Keratinocyte (primary cell): ENCODE measurements at regions not wholly inside any gene's neighbourhood (a gene's known extent, or its start where the extent isn't known, plus 50 kb on each side); places are given as distances from the start of the nearest gene placed in this dataset.

Experiments used
- DNase-seq: peaks from one replicate; pipeline ENCODE4 v3.0.0-alpha.2; 2011; ENCODE audit warnings: low read depth, missing footprints, low spot score
- FAIRE-seq: peaks from 2 replicates; lab custom pipeline; 2011; peaks lifted over from hg19 to GRCh38; lab: Jason Lieb, UNC
- H2AFZ ChIP-seq: 2 replicates; pipeline ENCODE4 v1.6.0; 2012; ENCODE audit warnings: low read length, control low read depth, inconsistent platforms; ENCODE audit not compliant: control insufficient read depth
- H3K27ac ChIP-seq: 2 replicates; pipeline ENCODE4 v1.5.1; 2011; ENCODE audit warnings: low read length; ENCODE audit not compliant: control insufficient read depth, insufficient read depth
- H3K27me3 ChIP-seq: 3 replicates; pipeline ENCODE4 v1.6.0; 2011; ENCODE audit warnings: low read length; ENCODE audit not compliant: control insufficient read depth, insufficient read depth; ENCODE audit errors: extremely low read depth
- H3K36me3 ChIP-seq, 2 experiments: 2 replicates in 1 of 2; 3 replicates in 1 of 2; pipeline ENCODE4 v1.5.1; 2011; ENCODE audit warnings: low read length in 2 of 2, mild to moderate bottlenecking in 1 of 2; ENCODE audit not compliant: control insufficient read depth in 2 of 2, insufficient read depth in 2 of 2; ENCODE audit errors: extremely low read depth in 1 of 2
- H3K4me1 ChIP-seq: 3 replicates; pipeline ENCODE4 v1.5.1; 2011; ENCODE audit warnings: low read length; ENCODE audit not compliant: control insufficient read depth, insufficient read depth; ENCODE audit errors: extremely low read depth
- H3K4me2 ChIP-seq: 3 replicates; pipeline ENCODE4 v1.6.0; 2011; ENCODE audit warnings: low read depth, low read length; ENCODE audit not compliant: control insufficient read depth, insufficient read depth; ENCODE audit errors: extremely low read depth
- H3K4me3 ChIP-seq, 3 experiments: fragments of 200-600 bp in 1 of 3; sonication (generic) in 1 of 3; 2 replicates in 2 of 3; 3 replicates in 1 of 3; pipeline ENCODE4 v1.5.1; 2011 to 2016; ENCODE audit warnings: low read length in 3 of 3, mild to moderate bottlenecking in 3 of 3, control low read depth in 2 of 3, inconsistent platforms in 1 of 3, low read depth in 1 of 3, mixed read lengths in 1 of 3, mixed run types in 1 of 3, moderate library complexity in 1 of 3; ENCODE audit not compliant: control insufficient read depth in 2 of 3, insufficient read depth in 2 of 3; ENCODE audit errors: extremely low read depth in 1 of 3
- H3K79me2 ChIP-seq: 2 replicates; pipeline ENCODE4 v1.6.0; 2012; ENCODE audit warnings: low read length; ENCODE audit not compliant: control insufficient read depth, insufficient read depth
- H3K9ac ChIP-seq: 3 replicates; pipeline ENCODE4 v1.6.0; 2011; ENCODE audit warnings: low read length; ENCODE audit not compliant: control insufficient read depth, insufficient read depth; ENCODE audit errors: extremely low read depth
- H3K9me1 ChIP-seq: 3 replicates; pipeline ENCODE4 v1.6.0; 2011; ENCODE audit warnings: low read length; ENCODE audit not compliant: control insufficient read depth, insufficient read depth; ENCODE audit errors: extremely low read depth
- H3K9me3 ChIP-seq: 2 replicates; pipeline ENCODE4 v1.5.1; 2012; ENCODE audit warnings: low read depth, low read length; ENCODE audit not compliant: control insufficient read depth
- H4K20me1 ChIP-seq: 3 replicates; pipeline ENCODE4 v1.6.0; 2011; ENCODE audit warnings: low read length; ENCODE audit not compliant: control insufficient read depth, insufficient read depth; ENCODE audit errors: extremely low read depth
- EZH2 ChIP-seq: IDR thresholded peaks from one replicate; pipeline ENCODE4 v1.6.1; 2012; ENCODE audit warnings: inconsistent platforms, mild to moderate bottlenecking, low read length, moderate library complexity
- dilution Hi-C: fragments of 300-500 bp; cut with MboI; formaldehyde crosslinking; loops from one replicate; pipeline ENCODE4 v1.7.0; 2020; ENCODE audit warnings: low sequenced_read_pairs; ENCODE audit not compliant: extremely low pct_ligation_motif_present
- TF ChIP-seq, protein P1 (sequence below), 3 experiments: IDR thresholded peaks in 1 of 3; conservative IDR thresholded peaks in 1 of 3; optimal IDR thresholded peaks in 1 of 3; 2 replicates in 2 of 3; 3 replicates in 1 of 3; pipeline versions ENCODE3 to v1.5.1; 2011; ENCODE audit warnings: low read length in 3 of 3, mild to moderate bottlenecking in 3 of 3, moderate library complexity in 2 of 3, control low read depth in 1 of 3, inconsistent platforms in 1 of 3; ENCODE audit not compliant: insufficient read depth in 2 of 3; ENCODE audit errors: extremely low read depth in 1 of 3

DNA sequence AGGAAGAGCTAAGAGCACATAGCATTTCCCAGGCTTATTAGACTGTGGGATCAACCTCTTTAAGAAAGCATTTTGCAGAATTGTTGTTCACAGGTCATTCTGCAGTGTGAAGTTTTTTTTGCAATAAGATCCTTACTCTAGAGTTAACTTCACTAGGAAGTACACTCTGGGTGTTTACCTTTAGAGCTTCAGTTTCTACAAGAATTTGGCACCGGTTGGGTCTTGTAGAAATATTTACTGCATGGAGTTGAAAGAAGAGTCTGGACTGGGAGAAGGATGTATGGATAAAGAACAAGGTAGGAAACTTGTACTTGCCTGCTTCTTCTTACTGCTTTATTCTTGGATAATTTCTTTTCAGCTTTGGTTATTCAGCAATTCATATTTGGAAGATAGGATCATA, 944.9 kb upstream of the GYPC start:
- TF ChIP-seq EZH2 = no peak
- TF ChIP-seq, protein P1, sequence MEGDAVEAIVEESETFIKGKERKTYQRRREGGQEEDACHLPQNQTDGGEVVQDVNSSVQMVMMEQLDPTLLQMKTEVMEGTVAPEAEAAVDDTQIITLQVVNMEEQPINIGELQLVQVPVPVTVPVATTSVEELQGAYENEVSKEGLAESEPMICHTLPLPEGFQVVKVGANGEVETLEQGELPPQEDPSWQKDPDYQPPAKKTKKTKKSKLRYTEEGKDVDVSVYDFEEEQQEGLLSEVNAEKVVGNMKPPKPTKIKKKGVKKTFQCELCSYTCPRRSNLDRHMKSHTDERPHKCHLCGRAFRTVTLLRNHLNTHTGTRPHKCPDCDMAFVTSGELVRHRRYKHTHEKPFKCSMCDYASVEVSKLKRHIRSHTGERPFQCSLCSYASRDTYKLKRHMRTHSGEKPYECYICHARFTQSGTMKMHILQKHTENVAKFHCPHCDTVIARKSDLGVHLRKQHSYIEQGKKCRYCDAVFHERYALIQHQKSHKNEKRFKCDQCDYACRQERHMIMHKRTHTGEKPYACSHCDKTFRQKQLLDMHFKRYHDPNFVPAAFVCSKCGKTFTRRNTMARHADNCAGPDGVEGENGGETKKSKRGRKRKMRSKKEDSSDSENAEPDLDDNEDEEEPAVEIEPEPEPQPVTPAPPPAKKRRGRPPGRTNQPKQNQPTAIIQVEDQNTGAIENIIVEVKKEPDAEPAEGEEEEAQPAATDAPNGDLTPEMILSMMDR (optimal IDR thresholded peaks at IDR 0.05 in 1 of 3, IDR thresholded peaks at IDR 0.05 in 1 of 3, conservative IDR thresholded peaks at IDR 0.05 in 1 of 3; ENCODE audit: extremely low read depth in 1 of 3, insufficient read depth in 2 of 3, low read length in 3 of 3) = no peak
- H3K9ac ChIP-seq = no peak overlapping the region
- no peaks in the 10 kb centered on the region for H3K27me3 ChIP-seq
- no peak for DNase-seq
- no peaks in the 10 kb centered on the region for H3K36me3 ChIP-seq
- H2AFZ ChIP-seq = no peak overlapping the region
- H3K4me3 ChIP-seq = no peak overlapping the region
- no peak for FAIRE-seq
- no peaks in the 10 kb centered on the region for H3K4me1 ChIP-seq
- H3K9me1 ChIP-seq = no peaks in the 10 kb centered on the region
- H3K79me2 ChIP-seq = no peaks in the 10 kb centered on the region
- H3K4me2 ChIP-seq = no peak overlapping the region
- H4K20me1 ChIP-seq = no peaks in the 10 kb centered on the region
- dilution Hi-C loops = no loop called here
- peaks cover 5% of the 10 kb centered on the region for H3K9me3 ChIP-seq
- no peak overlapping the region for H3K27ac ChIP-seq

DNA sequence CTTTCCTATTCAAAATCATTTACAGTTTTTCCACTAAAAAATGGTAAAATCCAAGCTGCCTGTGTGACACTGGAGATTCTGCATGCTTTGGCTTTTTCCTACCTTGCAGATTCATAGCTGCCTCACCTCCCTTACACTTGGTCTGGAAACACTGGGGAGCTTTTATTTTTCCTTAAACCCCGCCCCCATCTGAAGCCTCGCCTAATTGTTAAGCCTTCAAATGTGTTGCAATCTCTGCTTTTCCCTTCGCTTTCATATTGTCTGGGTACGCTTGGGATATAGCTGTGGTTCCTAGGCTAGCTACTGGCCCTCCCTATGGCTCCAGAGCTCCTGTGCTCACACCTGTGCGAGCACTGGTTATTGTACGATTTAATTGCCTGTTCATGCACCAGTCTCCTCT, 942.4 kb upstream of the GYPC start:
- TF ChIP-seq, protein P1 (optimal IDR thresholded peaks at IDR 0.05 in 1 of 3, IDR thresholded peaks at IDR 0.05 in 1 of 3, conservative IDR thresholded peaks at IDR 0.05 in 1 of 3; ENCODE audit: extremely low read depth in 1 of 3, insufficient read depth in 2 of 3, low read length in 3 of 3) = no peak
- TF ChIP-seq EZH2 = no peak
- H3K9me3 ChIP-seq = peaks cover 2% of the 10 kb centered on the region
- no peak overlapping the region for H3K27ac ChIP-seq
- no peak overlapping the region for H3K9ac ChIP-seq
- no peak for DNase-seq
- no peaks in the 10 kb centered on the region for H4K20me1 ChIP-seq
- dilution Hi-C loops = no loop called here
- H2AFZ ChIP-seq = no peak overlapping the region
- no peaks in the 10 kb centered on the region for H3K27me3 ChIP-seq
- no peaks in the 10 kb centered on the region for H3K36me3 ChIP-seq
- H3K4me3 ChIP-seq = no peak overlapping the region
- H3K4me1 ChIP-seq = no peaks in the 10 kb centered on the region
- no peak overlapping the region for H3K4me2 ChIP-seq
- H3K79me2 ChIP-seq = no peaks in the 10 kb centered on the region
- H3K9me1 ChIP-seq = no peaks in the 10 kb centered on the region
- FAIRE-seq = no peak
